K562 (cell line): ENCODE measurements at regions not wholly inside any gene's neighbourhood (a gene's known extent, or its start where the extent isn't known, plus 50 kb on each side); places are given as distances from the start of the nearest gene placed in this dataset.

ENCODE experiments used
- ATAC-seq: fragments of 200-7000 bp; cut with Tn5 transposase; 3 replicates; pipeline ENCODE4 v1.9.1; 2020; ENCODE audit warnings: moderate library complexity
- BruUV-seq: library from RNA; stranded (reverse); fragments of 400-500 nt; replicated peaks from 2 replicates; lab custom pipeline; 2021; lab: Mats Ljungman, UMichigan
- CTCF ChIA-PET: fragments of 300-600 bp; formaldehyde crosslinking; extraction: SDS; loops from one replicate; lab custom pipeline; 2021; ENCODE audit warnings: low intra/inter-chr PET ratio; lab: Yijun Ruan, JAX
- POLR2A ChIA-PET: fragments of 300-600, 350-650 bp; sonication (Branson Sonifier 250); formaldehyde crosslinking; extraction: SDS; loops from one replicate; lab custom pipeline; 2021; ENCODE audit warnings: antibody characterized with exemption, inconsistent platforms; lab: Yijun Ruan, JAX
- DNase-seq, 4 experiments: peaks; one replicate each; pipeline versions ENCODE4 v3.0.0 to v3.0.0-alpha.2; 2011 to 2018; ENCODE audit warnings: low spot score in 3 of 4, mixed read lengths in 3 of 4; ENCODE audit errors: extremely low read depth in 1 of 4
- FAIRE-seq: peaks from 2 replicates; lab custom pipeline; 2011; peaks lifted over from hg19 to GRCh38; lab: Jason Lieb, UNC
- H2AFZ ChIP-seq: 2 replicates; pipeline ENCODE4 v1.6.0; 2011; ENCODE audit warnings: low read depth, low read length, control low read depth, inconsistent platforms
- H3K27ac ChIP-seq: fragments of 200-600 bp; 3 replicates; pipeline ENCODE4 v1.8.0; 2011; ENCODE audit warnings: low read depth, mild to moderate bottlenecking, control low read depth, inconsistent platforms, low read length, moderate library complexity, mixed read lengths; ENCODE audit errors: extremely low read depth
- H3K27me3 ChIP-seq, 2 experiments: fragments of 300-600 bp in 1 of 2; 2 replicates in 1 of 2; 3 replicates in 1 of 2; pipeline versions ENCODE4 v1.6.0 to v1.8.0; 2011; ENCODE audit warnings: inconsistent platforms in 2 of 2, low read length in 2 of 2, mild to moderate bottlenecking in 1 of 2, mixed read lengths in 1 of 2, moderate library complexity in 1 of 2; ENCODE audit not compliant: control insufficient read depth in 2 of 2, insufficient read depth in 2 of 2
- H3K36me3 ChIP-seq: fragments of 300-600 bp; 3 replicates; pipeline ENCODE4 v1.8.0; 2011; ENCODE audit warnings: mild to moderate bottlenecking, low read length, inconsistent platforms; ENCODE audit not compliant: control insufficient read depth, insufficient read depth
- H3K4me1 ChIP-seq, 2 experiments: fragments of 200-600 bp in 1 of 2; replicated peaks in 1 of 2; 2 replicates in 1 of 2; 3 replicates in 1 of 2; pipeline versions ENCODE4 v1.5.1 to v1.8.0; 2011; ENCODE audit warnings: inconsistent platforms in 2 of 2, low read length in 2 of 2, mild to moderate bottlenecking in 1 of 2, mixed read lengths in 1 of 2, moderate library complexity in 1 of 2; ENCODE audit not compliant: control insufficient read depth in 2 of 2, insufficient read depth in 2 of 2
- H3K4me2 ChIP-seq: 2 replicates; pipeline ENCODE4 v1.6.1; 2011; ENCODE audit warnings: low read length, control low read depth, inconsistent platforms, mixed read lengths; ENCODE audit not compliant: insufficient read depth
- H3K4me3 ChIP-seq: fragments of 200-600 bp; sonication (generic), shearing (Covaris generic); 2 replicates; pipeline ENCODE4 v1.5.1; 2016; ENCODE audit warnings: control low read depth, inconsistent platforms
- H3K79me2 ChIP-seq: fragments of 200-600 bp; 3 replicates; pipeline ENCODE4 v1.8.0; 2011; ENCODE audit warnings: low read length, inconsistent platforms; ENCODE audit not compliant: control insufficient read depth, insufficient read depth
- H3K9ac ChIP-seq, 2 experiments: 2 replicates each; pipeline versions ENCODE4 v1.6.0 to v1.6.1; 2011; ENCODE audit warnings: low read depth in 2 of 2, low read length in 2 of 2, control low read depth in 1 of 2, inconsistent platforms in 1 of 2, mild to moderate bottlenecking in 1 of 2, mixed read lengths in 1 of 2; ENCODE audit not compliant: insufficient read depth in 1 of 2
- H3K9me1 ChIP-seq: one replicate; pipeline ENCODE4 v1.6.0; 2011; ENCODE audit warnings: inconsistent platforms, mild to moderate bottlenecking, low read length, moderate library complexity; ENCODE audit not compliant: control insufficient read depth, insufficient read depth
- H3K9me3 ChIP-seq: replicated peaks from 2 replicates; pipeline ENCODE4 v1.5.1; 2011; ENCODE audit warnings: low read depth, low read length, inconsistent platforms; ENCODE audit not compliant: control insufficient read depth, insufficient read depth
- H4K20me1 ChIP-seq: replicated peaks from 2 replicates; pipeline ENCODE4 v1.6.1; 2011; ENCODE audit warnings: low read length, inconsistent platforms, mixed read lengths; ENCODE audit not compliant: control insufficient read depth, insufficient read depth
- BRF2 ChIP-seq: IDR thresholded peaks from 3 replicates; pipeline ENCODE4 v1.6.1; 2011; ENCODE audit warnings: borderline replicate concordance, mild to moderate bottlenecking; ENCODE audit not compliant: insufficient read length, insufficient read depth
- ZBTB40 ChIP-seq, 2 experiments: fragments of 450-650 bp in 1 of 2; sonication (generic) in 1 of 2; formaldehyde crosslinking in 1 of 2; IDR thresholded peaks; 2 replicates each; pipeline versions ENCODE4 v1.7.1 to v1.9.0; 2016 to 2022; ENCODE audit warnings: inconsistent platforms in 1 of 2, mild to moderate bottlenecking in 1 of 2, missing genetic modification reagents in 1 of 2
- ZNF512 ChIP-seq: IDR thresholded peaks from 2 replicates; pipeline ENCODE4 v1.6.1; 2016; ENCODE audit warnings: missing genetic modification characterization, missing compliant biosample characterization
- WGBS: fragments of 100-300 bp; shearing (Covaris generic); methylation state at CpG from one replicate; pipeline ENCODE4 v1.1.6; 2016; ENCODE audit warnings: low coverage, mixed read lengths; ENCODE audit not compliant: insufficient coverage; ENCODE audit errors: missing lambda C conversion rate; 5-methylcytosine and 5-hydroxymethylcytosine counted together
- in situ Hi-C: fragments of 300-500 bp; cut with MboI; formaldehyde crosslinking; loops from 4 replicates; pipeline ENCODE4 v1.15.0; 2018; ENCODE audit warnings: inconsistent platforms, mixed read lengths
- intact Hi-C: fragments of 100-400 bp; cut with micrococcal nuclease; formaldehyde crosslinking; loops from 2 replicates; pipeline ENCODE4 v1.14.2; 2022

DNA sequence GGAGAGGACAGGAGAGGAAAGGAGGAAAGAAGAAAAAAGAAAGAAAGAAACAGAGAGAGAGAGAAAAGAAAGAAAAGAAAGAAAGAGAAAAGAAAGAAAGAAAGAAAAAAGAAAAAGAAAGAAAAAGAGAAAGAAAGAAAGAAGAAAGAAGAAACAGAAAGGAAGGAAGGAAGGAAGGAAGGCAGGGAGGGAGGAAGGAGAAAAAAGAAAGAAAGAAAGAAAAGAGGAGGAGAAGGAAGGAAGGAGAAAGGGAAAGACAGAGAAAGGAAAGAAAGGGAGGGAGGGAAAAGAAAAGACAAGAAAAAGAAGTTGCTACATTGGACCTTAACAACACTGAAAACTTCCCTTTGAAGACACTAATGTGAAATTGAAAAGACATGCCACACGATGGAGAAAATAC is 56.6 kb upstream of the CCL2 start:
- intact Hi-C loops: no loop called here
- H4K20me1 ChIP-seq: no peaks in the 10 kb centered on the region
- FAIRE-seq: no peak
- H3K4me1 ChIP-seq: no peaks in the 10 kb centered on the region
- no peak for DNase-seq
- H2AFZ ChIP-seq: no peak overlapping the region
- no peak overlapping the region for H3K27ac ChIP-seq
- TF ChIP-seq ZNF512 (tag) (peak; percentile 94), ZBTB40 (IDR thresholded peaks at IDR 0.05) (no peak), ZBTB40 (CRISPR knock-in tag; IDR thresholded peaks at IDR 0.05) (no peak), BRF2 (no peak)
- TF ChIP-seq, all 486 proteins: peak for 1
- H3K4me3 ChIP-seq: no peak overlapping the region
- no peak overlapping the region for H3K9ac ChIP-seq
- ChIA-PET POLR2A (no interaction called here), CTCF (interaction anchor here (0.7 to 5.6 kb wide), 4 partner anchors 30 to 178 kb away, joined by 3 to 214 read pairs (median 30); partner anchors contain the start of genes CCL1 and CCL13)
- WGBS: 0% methylated on average over 1 of the region's 1 CpG
- H3K4me2 ChIP-seq: no peak overlapping the region
- no peaks in the 10 kb centered on the region for H3K27me3 ChIP-seq
- no peak for ATAC-seq
- BruUV-seq: no TSS peak
- no peaks in the 10 kb centered on the region for H3K79me2 ChIP-seq
- H3K9me3 ChIP-seq: no peaks in the 10 kb centered on the region
- in situ Hi-C loops: no loop called here
- H3K9me1 ChIP-seq: no peaks in the 10 kb centered on the region
- H3K36me3 ChIP-seq: no peaks in the 10 kb centered on the region
